ENCODE measurements at regions not wholly inside any gene's neighbourhood (a gene's known extent, or its start where the extent isn't known, plus 50 kb on each side); places are given as distances from the start of the nearest gene placed in this dataset.

DNA sequence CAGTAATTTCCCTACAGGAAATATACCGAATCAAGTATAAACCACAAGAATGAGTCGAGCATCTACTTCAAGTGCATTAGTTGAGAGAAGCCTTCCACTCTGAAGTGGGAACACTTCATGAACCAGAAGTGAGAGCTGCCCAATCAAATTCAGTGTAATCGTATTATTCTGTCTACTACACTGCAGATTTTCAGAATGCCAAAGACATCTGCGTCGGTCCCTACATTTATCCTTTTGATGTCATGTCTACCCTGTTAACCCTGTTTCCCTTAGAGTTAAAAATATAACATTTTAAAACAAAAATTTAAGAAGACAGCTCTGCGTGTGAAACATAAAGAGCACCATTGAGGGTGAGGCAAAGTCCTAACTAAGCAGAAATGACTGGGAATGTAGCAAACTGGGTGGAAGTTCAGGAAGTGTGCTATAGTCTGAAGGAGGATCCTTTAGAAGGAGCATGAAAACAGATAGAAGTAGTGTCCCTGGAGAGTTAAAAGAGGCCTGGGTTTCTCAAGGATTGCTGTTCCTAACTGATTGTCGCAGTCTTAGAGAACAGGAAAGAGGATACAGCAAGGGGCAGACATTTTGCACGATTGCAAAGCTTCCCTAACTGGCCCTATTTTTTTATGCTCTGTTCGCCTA lies 291.2 kb downstream of the PTPRC start:
- no peaks in the 10 kb centered on the region for H4K20me1 ChIP-seq (ENCODE audit: insufficient read depth)
- no peak overlapping the region for H3K9ac ChIP-seq (ENCODE audit: low read length)
- H3K27ac ChIP-seq (ENCODE audit: low read length) = no peak overlapping the region
- no peak overlapping the region for H3K4me2 ChIP-seq (ENCODE audit: low read length)
- H2AFZ ChIP-seq (ENCODE audit: low read depth, low read length) = no peak overlapping the region
- H3K9me2 ChIP-seq (ENCODE audit: insufficient read depth, low read length) = no peaks in the 10 kb centered on the region
- H3K79me2 ChIP-seq (replicated peaks; ENCODE audit: insufficient read depth, low read length) = peaks cover 69% of the 10 kb centered on the region
- no peaks in the 10 kb centered on the region for H3K27me3 ChIP-seq (ENCODE audit: insufficient read depth, low read depth, low read length)
- no peaks in the 10 kb centered on the region for H3F3A ChIP-seq (ENCODE audit: insufficient read depth, low read length, poor library complexity, severe bottlenecking)
- no peaks in the 10 kb centered on the region for H3K9me3 ChIP-seq (ENCODE audit: low read length)
- TF ChIP-seq RAD21 (conservative IDR thresholded peaks at IDR 0.05) (no peak), TAF1 (IDR thresholded peaks at IDR 0.05; ENCODE audit: low read depth) (no peak), SMC3 (conservative IDR thresholded peaks at IDR 0.05; ENCODE audit: poor library complexity) (no peak), EZH2 (IDR thresholded peaks at IDR 0.05; ENCODE audit: borderline replicate concordance, insufficient read depth, low read length, poor library complexity, severe bottlenecking) (no peak), MXI1 (conservative IDR thresholded peaks at IDR 0.05; ENCODE audit: poor library complexity, severe bottlenecking) (no peak), POLR2AphosphoS5 (IDR thresholded peaks at IDR 0.05) (no peak), EP300 (conservative IDR thresholded peaks at IDR 0.05; ENCODE audit: poor library complexity, severe bottlenecking) (no peak)
- TF ChIP-seq, protein P1, sequence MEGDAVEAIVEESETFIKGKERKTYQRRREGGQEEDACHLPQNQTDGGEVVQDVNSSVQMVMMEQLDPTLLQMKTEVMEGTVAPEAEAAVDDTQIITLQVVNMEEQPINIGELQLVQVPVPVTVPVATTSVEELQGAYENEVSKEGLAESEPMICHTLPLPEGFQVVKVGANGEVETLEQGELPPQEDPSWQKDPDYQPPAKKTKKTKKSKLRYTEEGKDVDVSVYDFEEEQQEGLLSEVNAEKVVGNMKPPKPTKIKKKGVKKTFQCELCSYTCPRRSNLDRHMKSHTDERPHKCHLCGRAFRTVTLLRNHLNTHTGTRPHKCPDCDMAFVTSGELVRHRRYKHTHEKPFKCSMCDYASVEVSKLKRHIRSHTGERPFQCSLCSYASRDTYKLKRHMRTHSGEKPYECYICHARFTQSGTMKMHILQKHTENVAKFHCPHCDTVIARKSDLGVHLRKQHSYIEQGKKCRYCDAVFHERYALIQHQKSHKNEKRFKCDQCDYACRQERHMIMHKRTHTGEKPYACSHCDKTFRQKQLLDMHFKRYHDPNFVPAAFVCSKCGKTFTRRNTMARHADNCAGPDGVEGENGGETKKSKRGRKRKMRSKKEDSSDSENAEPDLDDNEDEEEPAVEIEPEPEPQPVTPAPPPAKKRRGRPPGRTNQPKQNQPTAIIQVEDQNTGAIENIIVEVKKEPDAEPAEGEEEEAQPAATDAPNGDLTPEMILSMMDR (IDR thresholded peaks at IDR 0.05; ENCODE audit: poor library complexity, severe bottlenecking) = no peak
- TF ChIP-seq, protein P2, sequence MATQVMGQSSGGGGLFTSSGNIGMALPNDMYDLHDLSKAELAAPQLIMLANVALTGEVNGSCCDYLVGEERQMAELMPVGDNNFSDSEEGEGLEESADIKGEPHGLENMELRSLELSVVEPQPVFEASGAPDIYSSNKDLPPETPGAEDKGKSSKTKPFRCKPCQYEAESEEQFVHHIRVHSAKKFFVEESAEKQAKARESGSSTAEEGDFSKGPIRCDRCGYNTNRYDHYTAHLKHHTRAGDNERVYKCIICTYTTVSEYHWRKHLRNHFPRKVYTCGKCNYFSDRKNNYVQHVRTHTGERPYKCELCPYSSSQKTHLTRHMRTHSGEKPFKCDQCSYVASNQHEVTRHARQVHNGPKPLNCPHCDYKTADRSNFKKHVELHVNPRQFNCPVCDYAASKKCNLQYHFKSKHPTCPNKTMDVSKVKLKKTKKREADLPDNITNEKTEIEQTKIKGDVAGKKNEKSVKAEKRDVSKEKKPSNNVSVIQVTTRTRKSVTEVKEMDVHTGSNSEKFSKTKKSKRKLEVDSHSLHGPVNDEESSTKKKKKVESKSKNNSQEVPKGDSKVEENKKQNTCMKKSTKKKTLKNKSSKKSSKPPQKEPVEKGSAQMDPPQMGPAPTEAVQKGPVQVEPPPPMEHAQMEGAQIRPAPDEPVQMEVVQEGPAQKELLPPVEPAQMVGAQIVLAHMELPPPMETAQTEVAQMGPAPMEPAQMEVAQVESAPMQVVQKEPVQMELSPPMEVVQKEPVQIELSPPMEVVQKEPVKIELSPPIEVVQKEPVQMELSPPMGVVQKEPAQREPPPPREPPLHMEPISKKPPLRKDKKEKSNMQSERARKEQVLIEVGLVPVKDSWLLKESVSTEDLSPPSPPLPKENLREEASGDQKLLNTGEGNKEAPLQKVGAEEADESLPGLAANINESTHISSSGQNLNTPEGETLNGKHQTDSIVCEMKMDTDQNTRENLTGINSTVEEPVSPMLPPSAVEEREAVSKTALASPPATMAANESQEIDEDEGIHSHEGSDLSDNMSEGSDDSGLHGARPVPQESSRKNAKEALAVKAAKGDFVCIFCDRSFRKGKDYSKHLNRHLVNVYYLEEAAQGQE (IDR thresholded peaks at IDR 0.05; ENCODE audit: borderline replicate concordance) = no peak
- H3K4me3 ChIP-seq (ENCODE audit: low read length) = no peak overlapping the region
- no peaks in the 10 kb centered on the region for H3K36me3 ChIP-seq (ENCODE audit: insufficient read depth, low read length)

DNA sequence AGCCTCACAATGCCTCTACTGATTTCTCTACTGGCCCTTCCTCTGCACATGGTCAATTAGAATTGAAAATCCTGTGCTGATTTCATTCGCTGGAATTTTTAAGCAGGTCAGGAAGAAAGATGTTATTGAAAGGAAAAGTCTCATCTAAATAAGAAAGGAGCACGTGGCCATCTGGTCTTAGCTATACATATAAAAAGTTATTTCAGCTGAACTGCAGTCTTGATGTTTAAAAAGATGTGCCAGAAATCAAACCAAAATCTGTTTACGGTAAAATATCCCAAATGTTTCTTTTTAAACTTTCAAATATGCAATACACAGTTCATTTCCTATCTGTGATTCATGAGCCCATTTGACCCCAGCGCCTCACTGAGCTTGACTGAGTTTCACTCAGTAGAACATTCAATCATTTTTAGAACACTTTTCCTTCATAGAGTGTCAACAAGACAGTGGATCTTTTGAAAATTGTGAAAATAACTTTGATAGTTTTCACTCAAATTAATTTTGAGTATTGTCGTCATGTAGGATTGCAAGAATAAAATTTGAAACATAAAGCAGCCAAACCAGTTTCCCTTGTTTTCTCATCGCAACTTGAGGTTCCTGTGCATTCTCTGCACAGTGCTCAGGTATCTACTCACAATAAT lies 293.6 kb downstream of the PTPRC start:
- Histone ChIP-seq H2AFZ (ENCODE audit: low read depth, low read length) (no peak overlapping the region), H3K27ac (ENCODE audit: low read length) (no peak overlapping the region), H3F3A (ENCODE audit: insufficient read depth, low read length, poor library complexity, severe bottlenecking) (no peaks in the 10 kb centered on the region), H3K9ac (ENCODE audit: low read length) (no peak overlapping the region), H3K9me3 (ENCODE audit: low read length) (no peaks in the 10 kb centered on the region), H3K79me2 (replicated peaks; ENCODE audit: insufficient read depth, low read length) (peaks cover 83% of the 10 kb centered on the region), H3K36me3 (ENCODE audit: insufficient read depth, low read length) (no peaks in the 10 kb centered on the region), H3K4me3 (ENCODE audit: low read length) (peak overlapping the region; percentile 50), H4K20me1 (ENCODE audit: insufficient read depth) (no peaks in the 10 kb centered on the region), H3K27me3 (ENCODE audit: insufficient read depth, low read depth, low read length) (no peaks in the 10 kb centered on the region), H3K9me2 (ENCODE audit: insufficient read depth, low read length) (no peaks in the 10 kb centered on the region), H3K4me2 (ENCODE audit: low read length) (peak overlapping the region; percentile 25)
- TF ChIP-seq POLR2AphosphoS5 (IDR thresholded peaks at IDR 0.05) = no peak
- TF ChIP-seq RAD21 (conservative IDR thresholded peaks at IDR 0.05) = no peak
- no peak for TF ChIP-seq SMC3 (conservative IDR thresholded peaks at IDR 0.05; ENCODE audit: poor library complexity)
- TF ChIP-seq, protein P2 (IDR thresholded peaks at IDR 0.05; ENCODE audit: borderline replicate concordance) = no peak
- no peak for TF ChIP-seq EP300 (conservative IDR thresholded peaks at IDR 0.05; ENCODE audit: poor library complexity, severe bottlenecking)

Measured in neural cell (in vitro differentiated cells).